ENCODE measurements at regions not wholly inside any gene's neighbourhood (a gene's known extent, or its start where the extent isn't known, plus 50 kb on each side); places are given as distances from the start of the nearest gene placed in this dataset.

DNA sequence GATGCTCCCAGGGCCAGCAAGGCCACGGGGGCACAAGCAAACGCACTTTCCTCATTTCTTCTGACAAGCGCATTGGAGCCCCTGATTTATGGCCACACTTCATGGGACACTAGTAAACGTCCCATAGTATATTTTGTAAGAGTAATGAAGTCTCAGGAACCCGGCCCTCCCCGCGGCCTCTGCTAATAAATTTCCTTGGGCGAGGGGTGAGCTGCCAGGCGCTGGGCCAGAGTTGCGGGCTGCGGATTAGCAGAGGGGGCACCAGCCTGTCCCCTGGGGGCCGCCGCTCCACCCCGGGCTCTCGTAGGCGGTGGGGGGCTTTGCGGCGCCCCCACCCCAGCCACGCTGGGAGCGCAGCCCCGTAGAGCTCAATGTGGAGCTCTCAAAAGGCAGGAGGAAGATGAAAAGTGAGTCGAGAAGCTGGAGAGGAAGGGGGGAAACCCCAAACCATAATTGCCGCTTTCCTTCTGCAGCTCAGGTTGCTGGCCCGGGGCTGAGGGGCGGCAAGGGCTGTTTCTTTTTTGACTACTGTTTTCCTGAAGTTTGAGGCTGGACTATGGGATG is 173.6 kb downstream of the CDC5L start:
- no peak for DNase-seq

DNA sequence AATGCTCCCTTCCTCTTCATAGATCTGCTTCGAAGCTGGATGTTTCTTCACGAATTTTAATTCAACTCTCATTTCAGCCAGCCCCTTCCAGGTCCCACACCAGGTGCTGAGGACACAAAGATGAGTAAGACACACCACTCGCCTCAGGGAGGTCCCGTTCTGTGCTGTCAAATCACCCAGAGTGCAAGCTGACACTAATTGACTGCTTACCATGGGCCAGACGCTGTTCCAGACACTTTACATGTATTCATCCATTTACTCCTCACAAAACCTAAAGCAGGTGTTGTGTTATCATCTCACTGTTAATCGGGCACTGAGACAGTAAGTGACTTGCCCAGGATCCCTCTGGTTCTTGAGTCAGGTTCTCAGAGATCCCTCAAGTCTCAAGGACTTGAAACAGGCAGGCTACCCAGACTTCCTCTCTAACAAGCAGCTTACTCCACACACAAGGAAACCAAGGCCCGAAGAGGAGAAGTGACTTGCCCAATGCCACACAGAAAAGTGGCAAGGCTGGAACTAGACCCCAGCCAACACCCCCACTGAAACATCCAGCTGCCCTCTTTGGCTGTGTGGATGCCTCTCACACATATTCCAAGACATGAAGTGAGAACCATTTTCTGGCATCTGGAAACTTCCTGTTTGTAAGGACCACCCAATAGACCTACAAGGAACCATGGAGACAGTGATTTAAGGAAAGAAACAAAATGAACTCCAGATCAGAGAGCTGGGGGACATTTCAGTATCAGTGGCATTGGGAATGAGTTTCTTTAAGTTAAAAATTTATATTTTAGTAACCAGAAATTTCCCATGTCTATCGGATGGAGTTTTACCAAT is 174.5 kb downstream of the CDC5L start:
- DNase-seq, result no peak

DNA sequence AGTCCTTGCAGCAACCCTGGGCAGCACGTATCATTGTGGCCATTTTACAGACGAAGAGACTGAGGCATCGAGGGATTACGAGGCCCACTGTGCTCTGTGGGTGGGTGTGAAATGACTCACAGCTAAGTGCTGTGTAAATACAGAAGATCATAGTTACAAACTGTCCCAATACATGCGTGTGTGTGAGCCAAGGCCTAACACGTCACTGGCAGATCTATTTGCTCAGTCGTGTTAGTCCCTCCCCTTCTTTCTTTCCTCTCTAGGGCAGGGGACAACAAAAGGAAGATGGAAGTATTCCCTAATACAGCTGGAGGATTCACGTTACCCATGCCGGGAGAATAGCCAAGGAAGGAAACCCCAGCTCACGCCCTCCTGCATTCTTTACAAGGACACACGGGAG is 175.9 kb downstream of the CDC5L start:
- DNase-seq, result no peak

DNA sequence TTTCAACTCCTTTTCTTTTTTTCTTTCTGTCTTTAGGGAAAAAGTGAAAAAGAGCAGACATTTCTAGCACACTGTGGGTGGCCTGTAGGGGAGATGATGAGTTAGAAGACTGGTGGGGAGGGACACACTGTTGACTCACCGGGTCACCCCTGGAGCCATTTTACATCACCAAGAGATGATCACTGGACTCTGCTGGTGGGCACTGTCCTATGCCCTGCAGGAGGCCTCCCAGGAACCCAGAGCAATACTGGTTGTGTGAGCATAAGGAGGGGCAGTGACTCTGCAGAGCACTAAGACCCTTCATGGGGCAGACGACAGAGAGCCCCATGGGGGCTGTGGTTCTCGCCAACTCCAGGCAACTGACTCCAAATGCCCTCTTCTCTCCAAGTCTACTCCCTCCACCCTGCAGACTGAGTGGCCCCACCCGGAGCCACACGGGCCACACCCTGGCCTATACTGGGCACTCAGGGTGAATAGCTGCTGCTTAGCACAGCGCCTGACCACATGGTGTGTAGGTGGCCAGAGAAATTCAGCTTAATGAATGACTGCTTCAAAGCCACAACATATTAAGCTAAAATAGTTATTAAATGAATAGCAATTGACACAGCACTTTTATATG is 177.5 kb downstream of the CDC5L start:
- DNase-seq, result no peak

DNA sequence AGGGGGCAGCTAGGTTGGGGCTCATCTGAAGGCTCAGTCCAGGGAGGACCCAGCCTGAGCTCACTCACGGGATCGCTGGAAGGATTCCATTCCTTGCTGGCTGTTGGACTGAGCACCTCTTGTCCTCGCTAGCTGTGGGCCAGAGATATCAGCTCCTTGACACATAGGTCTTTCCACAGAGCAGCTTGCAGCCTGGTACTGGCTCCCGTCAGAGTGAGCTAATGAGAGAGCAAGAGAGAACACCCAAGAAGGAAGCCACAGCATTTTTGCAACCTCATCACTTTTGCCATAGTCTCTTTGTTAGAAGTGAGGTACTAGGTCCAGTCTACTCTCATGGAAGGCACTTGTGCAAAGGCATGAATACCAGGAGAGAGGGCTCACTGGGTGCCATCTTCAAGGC is 179.9 kb downstream of the CDC5L start:
- no peak for DNase-seq

DNA sequence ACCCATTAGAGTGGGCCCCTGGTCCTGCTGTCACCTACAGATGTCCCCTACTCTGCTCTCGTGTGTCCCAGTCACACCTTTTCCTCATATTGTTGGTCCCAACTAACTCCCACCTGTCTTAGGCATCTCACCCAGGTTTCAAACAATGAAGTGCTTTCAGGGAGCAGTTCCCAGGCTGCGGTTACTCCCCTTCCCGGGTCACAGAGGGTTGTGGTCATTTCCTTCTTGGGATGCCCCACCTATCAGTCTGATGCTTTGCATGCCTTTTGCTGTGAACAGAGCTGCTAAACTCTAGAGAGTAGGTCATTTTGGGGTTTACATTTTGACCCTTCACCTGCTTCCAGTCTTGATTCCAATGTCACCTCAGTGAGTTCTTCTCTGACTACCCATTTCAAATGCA is 181.6 kb downstream of the CDC5L start:
- DNase-seq, result no peak

DNA sequence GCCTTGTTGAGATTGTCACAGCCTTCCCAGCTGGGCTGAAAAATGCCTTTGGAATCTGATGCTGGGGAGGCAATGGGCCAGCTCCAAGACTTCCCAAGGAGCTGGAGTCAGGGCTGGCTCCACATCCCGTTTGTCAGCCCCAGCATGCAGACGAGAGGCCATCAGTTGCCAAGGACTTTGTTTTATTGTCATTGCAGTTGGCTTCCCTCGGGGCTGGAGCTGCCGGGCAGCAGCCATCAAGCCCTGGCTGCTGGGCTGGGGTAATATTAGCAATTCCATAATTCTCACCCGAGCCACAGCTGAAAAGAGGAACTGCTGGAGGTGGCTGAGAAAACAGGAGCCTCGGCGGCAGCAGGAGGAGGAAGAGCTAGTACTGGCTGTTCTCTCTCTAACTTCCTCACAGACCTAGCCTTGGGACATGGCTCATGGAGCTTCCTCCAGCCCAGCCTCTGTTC is 182.5 kb downstream of the CDC5L start:
- DNase-seq, result no peak

DNA sequence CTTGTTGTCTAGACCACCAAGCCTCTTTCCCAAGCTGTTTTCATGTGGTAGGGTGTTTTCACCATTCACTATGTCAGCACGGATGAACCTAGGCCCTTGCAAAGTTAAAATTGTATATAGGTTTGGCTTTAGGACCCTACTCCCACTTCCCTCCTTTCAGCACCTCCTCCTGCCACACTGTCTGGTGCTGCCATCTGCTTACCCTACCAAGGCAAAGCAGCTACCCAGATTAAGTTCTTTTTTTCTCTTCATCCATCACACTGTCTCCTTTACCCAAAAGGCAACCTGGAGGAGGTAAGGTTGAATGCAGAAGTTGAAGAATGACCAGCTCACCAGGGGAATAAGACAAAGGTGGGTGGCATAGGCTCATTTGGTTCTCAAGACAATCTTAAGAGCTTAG is 184.0 kb downstream of the CDC5L start:
- DNase-seq, result no peak

DNA sequence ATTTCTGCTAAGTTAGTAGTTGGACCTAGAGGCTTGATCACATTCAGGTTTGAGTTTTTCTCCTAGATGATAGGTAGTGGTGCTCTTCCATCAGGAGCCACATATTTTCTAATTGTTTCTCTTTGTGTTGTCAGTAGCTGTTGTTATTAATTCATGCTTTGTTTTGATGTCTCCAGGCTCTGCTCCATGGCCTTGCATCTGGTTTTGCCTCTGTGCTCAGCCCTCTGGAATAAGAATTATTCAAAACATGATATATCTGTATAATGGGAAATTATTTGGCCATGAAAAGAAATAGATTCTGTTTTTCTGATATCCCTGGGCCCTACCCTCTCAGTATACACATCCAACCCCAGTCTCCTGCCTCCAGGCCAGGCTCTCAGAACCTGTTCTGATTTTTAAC is 184.8 kb downstream of the CDC5L start:
- DNase-seq, result no peak

DNA sequence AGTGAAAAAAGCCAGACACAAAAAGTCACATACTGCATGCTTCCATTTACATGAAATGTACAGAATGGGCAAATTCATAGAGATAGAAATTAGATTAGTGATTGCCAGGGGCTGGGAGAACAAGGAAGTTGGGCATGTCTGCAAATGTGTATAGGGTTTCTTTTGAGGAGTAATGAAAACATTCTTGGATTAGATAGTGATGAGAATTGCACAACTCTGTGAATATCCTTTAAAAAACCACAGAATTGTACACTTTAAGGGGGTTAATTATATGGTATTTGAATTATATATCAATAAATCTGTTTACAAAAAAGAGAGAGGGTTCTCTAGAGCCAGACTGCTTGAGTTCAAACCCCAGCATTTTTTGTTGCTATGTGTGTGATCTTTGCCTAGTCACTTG is 188.1 kb downstream of the CDC5L start:
- no peak for DNase-seq

DNA sequence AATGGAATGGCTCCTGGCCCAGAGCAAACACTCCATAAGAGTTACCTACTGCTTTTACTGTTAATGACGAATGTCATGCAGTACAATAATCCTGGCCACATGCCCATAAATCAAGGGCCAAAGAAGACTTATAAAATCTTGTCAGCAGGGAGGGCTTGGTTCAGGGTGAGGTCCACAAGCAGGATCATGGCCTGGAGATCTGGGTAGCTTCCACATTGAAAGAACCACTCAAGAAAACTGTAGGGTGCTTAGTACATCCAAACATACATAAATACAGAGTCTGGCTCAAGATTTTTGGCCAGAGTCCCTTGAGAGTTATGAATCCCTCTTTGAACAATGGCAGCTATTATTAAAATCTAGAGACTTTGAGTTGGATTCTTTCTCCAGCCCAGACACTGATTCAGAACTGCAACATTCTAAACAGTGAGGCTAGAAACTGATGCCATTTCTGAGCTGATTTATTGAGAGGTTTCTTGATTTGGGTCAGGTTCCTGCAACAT is 188.7 kb downstream of the CDC5L start:
- DNase-seq, result no peak

DNA sequence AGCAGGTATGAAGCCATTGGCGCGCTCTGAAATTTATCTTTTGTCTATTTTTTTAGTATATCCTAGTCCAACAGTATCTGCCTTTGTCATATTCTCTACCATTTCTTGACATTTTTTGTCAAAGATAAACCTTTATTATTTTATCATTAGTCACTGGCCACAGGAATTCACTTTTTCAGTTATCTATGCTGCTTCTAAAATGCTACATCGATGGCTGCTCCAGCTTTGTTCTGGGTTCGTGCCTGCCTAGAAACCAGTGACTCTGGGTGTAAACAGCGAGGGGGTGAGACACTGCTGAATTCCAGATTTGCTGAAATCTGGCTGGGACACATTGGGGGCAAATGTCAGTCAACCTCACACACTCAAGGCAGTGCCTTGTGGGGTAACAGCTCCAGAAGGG is 193.4 kb downstream of the CDC5L start:
- DNase-seq, result no peak

DNA sequence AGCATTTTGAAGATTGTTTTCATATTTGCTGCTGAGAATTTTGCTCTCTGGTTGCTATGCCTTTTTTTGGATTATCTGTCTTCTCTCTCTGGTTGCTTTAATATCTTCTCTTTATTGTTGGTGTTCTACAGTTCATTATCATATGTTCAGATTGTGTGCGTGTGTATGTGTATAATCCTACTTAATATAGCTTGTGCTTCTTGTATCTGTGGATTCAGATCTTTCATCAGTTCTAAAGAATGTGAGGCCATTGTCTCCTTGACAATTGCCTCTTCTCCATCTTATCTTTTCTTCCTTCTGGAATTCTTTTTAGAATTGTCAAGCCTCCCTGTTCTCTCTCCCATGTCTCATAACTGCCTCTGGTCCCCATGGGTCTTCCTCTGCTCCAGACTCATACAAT is 195.4 kb downstream of the CDC5L start:
- no peak for DNase-seq

DNA sequence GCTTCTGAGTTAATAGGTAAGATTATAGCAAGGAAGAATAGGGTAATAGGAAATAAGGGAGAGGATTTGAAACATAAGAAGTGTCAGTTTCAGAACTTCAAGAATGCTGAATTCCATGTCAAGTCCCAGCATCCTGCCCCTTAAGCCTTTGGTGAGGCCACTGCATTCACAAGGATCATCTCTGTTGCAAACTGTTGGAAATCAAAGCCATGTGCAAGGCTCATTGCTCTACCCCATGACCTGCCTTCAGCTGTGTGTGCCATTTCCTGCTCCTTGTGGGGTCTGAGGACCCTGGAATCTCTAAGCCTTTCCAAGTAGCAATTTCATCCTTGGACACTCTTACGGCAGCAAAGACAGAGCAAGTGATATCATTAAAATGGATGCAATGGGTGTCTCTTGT is 203.0 kb downstream of the CDC5L start:
- no peak for DNase-seq

DNA sequence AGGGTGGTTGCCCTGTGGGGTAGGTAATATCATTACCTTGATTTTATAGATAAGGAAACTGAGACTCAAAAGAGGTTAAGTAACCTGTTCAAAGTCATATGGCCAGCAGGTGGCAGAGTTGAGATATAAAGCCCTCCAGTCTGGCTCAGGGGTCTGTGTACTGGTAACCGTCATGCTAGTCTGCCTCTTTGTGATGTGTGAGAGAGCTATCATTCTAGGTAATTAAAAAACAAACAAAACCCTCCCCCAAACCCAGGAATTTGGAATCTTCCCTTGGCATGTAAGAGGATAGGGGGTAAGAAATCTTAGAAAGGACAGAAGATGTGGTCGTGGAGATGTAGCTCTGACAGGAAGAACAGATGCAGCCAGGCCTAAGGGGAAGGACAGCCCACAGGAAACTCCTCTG is 206.0 kb downstream of the CDC5L start:
- peak in 4 of 5 donors; percentile 16 to 50 (median 36) for DNase-seq

DNA sequence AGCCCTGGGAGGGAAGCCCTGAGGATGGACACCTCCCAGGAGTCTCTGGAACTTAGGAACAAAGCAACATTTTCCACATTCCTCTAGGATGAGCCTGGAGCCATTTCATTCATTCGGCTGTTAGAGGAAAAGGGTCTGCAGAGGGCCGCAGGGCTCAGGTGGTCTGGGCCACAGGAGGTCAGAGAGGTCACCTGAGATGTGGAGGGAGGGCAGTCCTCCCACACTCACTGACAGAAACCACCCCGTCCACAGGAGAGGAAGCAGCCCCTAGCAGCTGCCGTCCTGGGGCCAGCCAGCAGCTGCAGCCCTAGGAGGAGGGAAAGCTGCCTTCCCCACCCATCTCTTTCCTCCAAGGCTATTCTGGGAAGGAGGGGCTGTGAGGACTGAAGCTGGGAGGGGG is 207.0 kb downstream of the CDC5L start:
- no peak for DNase-seq

DNA sequence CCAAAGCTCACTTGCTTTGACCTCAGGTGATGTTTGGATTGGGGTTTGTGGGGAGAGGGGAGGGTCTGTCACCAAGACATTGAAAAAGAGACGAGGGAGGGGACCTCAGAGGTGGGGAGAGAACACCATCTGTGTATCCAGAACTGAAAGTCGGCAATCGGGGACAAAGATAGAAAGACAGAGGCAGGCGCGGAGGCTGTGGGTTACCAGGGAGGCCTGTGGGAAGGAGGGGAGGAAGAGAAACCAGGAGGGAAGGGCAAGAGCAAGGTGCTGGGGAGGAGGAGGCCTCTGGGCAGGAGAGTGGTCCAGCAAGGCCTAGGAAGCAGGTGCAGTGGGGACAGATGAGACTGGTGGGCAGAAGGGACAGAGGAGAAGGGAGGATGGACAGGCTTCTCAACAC is 211.2 kb downstream of the CDC5L start:
- DNase-seq, result no peak

DNA sequence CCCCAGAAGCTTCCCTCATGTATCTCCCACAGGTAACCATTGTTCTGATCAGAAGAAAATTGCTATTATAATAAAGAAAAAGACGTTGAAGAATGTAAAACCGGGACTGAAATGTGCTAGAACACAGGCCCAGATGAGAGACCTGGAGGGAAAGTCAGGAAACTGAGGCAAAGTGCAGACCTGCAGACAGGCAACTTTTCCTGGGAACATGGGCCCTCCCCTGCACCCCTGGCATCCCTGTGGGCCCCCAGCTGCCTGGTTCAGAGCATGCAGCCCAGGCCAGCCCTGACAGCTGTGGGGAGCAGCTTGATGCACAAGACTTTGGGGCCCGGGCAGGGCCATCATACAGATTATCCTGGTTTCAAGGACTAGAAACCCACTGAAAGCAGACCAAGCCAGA is 212.2 kb downstream of the CDC5L start:
- DNase-seq, result no peak

DNA sequence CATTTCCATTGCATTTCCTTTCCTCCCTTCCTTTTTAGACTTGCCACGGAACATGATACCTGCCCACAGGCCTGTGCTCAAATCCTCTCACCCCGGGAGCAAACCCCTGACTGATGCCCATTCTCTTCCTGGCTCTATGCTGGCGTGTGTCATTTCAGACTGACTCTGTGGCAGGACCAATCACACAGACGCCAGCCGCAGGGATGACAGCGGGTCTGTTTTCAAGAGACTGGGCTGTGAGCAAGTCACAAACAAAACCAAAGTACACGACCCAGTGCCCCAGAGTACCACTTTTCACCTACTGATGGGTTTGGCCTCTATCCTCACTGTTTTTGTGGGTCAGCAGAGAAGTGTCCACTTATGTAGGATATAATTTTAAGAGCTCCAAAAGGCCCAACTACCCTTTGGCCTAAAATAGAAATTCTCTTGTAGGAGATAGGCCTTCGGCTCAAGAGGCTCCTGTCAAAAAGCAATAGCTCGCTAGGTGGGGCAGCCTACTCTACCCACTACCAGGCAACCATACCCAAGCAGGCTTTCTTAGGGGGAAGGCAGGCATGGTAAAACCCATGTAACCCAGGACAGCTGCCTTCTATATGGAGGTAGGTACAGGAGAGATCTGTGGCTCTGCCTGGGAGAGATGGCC is 215.7 kb downstream of the CDC5L start:
- DNase-seq, result no peak

DNA sequence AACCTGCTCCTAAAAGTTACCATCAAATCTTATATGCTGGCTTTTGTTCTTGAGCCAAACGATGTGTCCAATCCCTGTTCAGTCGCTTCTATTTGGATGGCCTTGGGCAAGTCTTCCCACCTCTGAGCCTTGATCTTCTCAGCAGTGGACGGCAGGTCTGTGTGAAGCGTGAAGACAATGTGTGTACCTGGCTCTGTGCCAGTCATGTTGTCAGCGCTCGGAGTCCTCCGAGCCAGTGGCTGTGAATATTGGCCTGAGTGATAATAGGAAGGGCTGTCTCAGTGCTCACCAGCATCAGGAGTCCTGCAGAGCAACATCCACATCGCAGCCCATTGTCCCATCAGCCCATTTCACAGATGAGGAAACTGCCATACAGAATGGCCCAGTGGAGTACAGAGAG is 219.0 kb downstream of the CDC5L start:
- no peak for DNase-seq

DNA sequence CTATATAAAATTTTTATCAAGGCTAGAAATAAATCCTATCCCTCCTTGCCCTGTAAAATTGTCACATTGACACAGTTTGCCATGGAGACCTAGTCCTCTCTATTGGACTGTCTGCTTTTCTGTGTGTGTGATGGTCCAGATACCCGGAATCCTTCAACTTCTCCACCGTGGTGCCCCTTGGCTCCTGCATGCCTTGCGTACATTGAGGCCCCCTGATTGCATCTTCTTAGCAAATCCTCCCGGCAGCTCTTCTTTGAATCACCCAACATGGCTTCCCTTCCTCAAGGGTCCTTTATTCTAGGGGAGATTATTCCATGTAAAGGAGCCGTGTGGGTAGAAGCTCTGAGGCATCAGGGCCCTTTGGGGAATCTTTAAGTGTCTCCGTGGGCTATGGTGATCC is 219.5 kb downstream of the CDC5L start:
- DNase-seq, result no peak

DNA sequence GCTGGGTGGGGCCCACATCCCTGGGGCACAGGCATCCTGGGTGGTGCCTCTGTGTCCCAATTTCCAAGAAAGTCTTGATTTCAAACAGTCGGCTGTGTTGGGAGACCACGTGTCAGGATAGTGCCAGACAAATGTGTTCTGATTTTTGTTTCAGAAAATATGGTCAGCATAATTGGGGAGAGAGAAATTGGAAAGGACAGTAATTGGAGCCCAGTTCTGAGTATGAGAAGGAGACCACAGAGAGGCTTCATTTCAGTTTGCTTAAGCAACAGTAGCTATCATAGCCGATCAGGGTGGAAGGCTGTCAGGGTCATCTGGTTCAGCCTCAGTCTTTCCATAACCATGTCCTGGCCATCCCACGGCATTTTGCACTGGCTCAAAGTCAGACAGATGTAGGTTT is 220.7 kb downstream of the CDC5L start:
- DNase-seq, result no peak

DNA sequence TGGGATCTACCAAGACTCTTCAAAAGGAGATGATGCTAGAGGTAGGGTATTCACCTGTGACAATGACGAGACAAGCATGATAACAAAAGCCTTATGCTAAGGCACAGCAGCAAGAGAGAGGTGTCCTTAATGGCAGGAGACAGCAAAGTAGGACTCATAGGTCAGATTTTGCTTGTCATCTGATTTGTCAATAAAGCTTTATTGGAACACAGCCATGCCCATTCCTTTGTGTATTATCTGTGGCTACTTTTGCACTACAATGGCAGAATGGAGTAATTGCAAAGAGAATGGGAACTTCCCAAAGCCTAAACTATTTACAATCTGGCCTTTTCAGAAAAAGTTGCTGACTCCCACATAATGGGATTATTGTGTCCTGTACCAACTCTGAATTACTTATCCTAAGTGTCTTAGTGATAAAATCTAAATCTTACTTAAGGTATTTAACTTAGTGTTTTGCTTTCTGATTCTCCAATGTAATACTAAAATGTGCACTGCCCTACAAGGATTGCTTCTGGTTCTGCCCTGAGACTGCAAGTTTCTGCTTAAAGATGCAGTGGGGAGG is 221.6 kb downstream of the CDC5L start:
- no peak for DNase-seq

Data from T-helper 1 cell (primary cell).